IMR-90 (cell line): ENCODE measurements at regions not wholly inside any gene's neighbourhood (a gene's known extent, or its start where the extent isn't known, plus 50 kb on each side); places are given as distances from the start of the nearest gene placed in this dataset.

Experiments
- ATAC-seq: fragments of 200-7000 bp; cut with Tn5 transposase; 2 replicates; pipeline ENCODE4 v1.9.1; 2020; ENCODE audit warnings: low read depth, mild to moderate bottlenecking, moderate library complexity
- BruUV-seq: library from RNA; stranded (reverse); fragments of 400-500 nt; replicated peaks from 2 replicates; lab custom pipeline; 2021; lab: Mats Ljungman, UMichigan
- CTCF ChIA-PET: fragments of 300-600 bp; formaldehyde crosslinking; extraction: SDS; loops from one replicate; lab custom pipeline; 2021; ENCODE audit warnings: antibody characterized with exemption; lab: Yijun Ruan, JAX
- POLR2A ChIA-PET: fragments of 300-600 bp; sonication (Branson Sonifier 250); formaldehyde crosslinking; loops from one replicate; lab custom pipeline; 2022; ENCODE audit warnings: antibody characterized with exemption; ENCODE audit not compliant: unreplicated experiment; lab: Charles Lee
- DNase-seq: peaks from one replicate; pipeline ENCODE4 v3.0.0; 2013
- H2AFZ ChIP-seq: replicated peaks from 2 replicates; pipeline ENCODE3; 2013; ENCODE audit warnings: low read length, mild to moderate bottlenecking; ENCODE audit not compliant: poor library complexity
- H2AK5ac ChIP-seq: 2 replicates; pipeline ENCODE4 v1.6.1; 2013; ENCODE audit warnings: low read depth, low read length, inconsistent platforms
- H2AK9ac ChIP-seq: replicated peaks from 2 replicates; pipeline ENCODE3; 2013; ENCODE audit warnings: mild to moderate bottlenecking, low read depth, low read length, moderate library complexity; ENCODE audit not compliant: poor library complexity
- H2BK120ac ChIP-seq: 2 replicates; pipeline ENCODE4 v1.6.1; 2013; ENCODE audit warnings: low read depth, low read length, inconsistent platforms
- H2BK15ac ChIP-seq: 3 replicates; pipeline ENCODE4 v1.6.1; 2013; ENCODE audit warnings: low read depth, low read length, inconsistent platforms
- H2BK20ac ChIP-seq: 2 replicates; pipeline ENCODE4 v1.6.1; 2013; ENCODE audit warnings: low read depth, mild to moderate bottlenecking, inconsistent platforms, low read length, moderate library complexity
- H2BK5ac ChIP-seq: 2 replicates; pipeline ENCODE4 v1.6.1; 2013; ENCODE audit warnings: mild to moderate bottlenecking, low read depth, low read length, inconsistent platforms; ENCODE audit not compliant: poor library complexity, severe bottlenecking
- H3K14ac ChIP-seq: replicated peaks from 2 replicates; pipeline ENCODE4 v1.6.1; 2013; ENCODE audit warnings: low read depth, low read length, inconsistent platforms
- H3K18ac ChIP-seq: 2 replicates; pipeline ENCODE4 v1.6.1; 2013; ENCODE audit warnings: low read depth, low read length, control low read depth
- H3K23ac ChIP-seq: 2 replicates; pipeline ENCODE4 v1.6.1; 2013; ENCODE audit warnings: low read depth, low read length, inconsistent platforms
- H3K27ac ChIP-seq: 2 replicates; pipeline ENCODE4 v1.5.1; 2013; ENCODE audit warnings: mild to moderate bottlenecking, control low read depth, low read length; ENCODE audit not compliant: insufficient read depth
- H3K27me3 ChIP-seq: 2 replicates; pipeline ENCODE4 v1.6.1; 2013; ENCODE audit warnings: low read length; ENCODE audit not compliant: control insufficient read depth, insufficient read depth
- H3K36me3 ChIP-seq: 2 replicates; pipeline ENCODE4 v1.6.1; 2013; ENCODE audit warnings: low read length, mixed read lengths; ENCODE audit not compliant: control insufficient read depth, insufficient read depth
- H3K4ac ChIP-seq: 2 replicates; pipeline ENCODE4 v1.6.1; 2013; ENCODE audit warnings: low read depth, low read length, inconsistent platforms
- H3K4me1 ChIP-seq: 2 replicates; pipeline ENCODE4 v1.6.1; 2013; ENCODE audit warnings: low read length, mixed read lengths; ENCODE audit not compliant: control insufficient read depth, insufficient read depth
- H3K4me2 ChIP-seq: 2 replicates; pipeline ENCODE4 v1.6.1; 2013; ENCODE audit warnings: low read depth, mild to moderate bottlenecking, control low read depth, low read length, moderate library complexity
- H3K4me3 ChIP-seq: 2 replicates; pipeline ENCODE4 v1.5.1; 2013; ENCODE audit warnings: low read depth, mild to moderate bottlenecking, control low read depth, low read length, moderate library complexity; ENCODE audit not compliant: insufficient read depth
- H3K56ac ChIP-seq: 2 replicates; pipeline ENCODE4 v1.6.1; 2013; ENCODE audit warnings: low read length, inconsistent platforms; ENCODE audit not compliant: insufficient read depth; ENCODE audit errors: extremely low read depth
- H3K79me1 ChIP-seq, 2 experiments: 2 replicates each; pipeline ENCODE4 v1.6.1; 2013; ENCODE audit warnings: low read length in 2 of 2, inconsistent platforms in 1 of 2, low read depth in 1 of 2
- H3K9ac ChIP-seq: 2 replicates; pipeline ENCODE4 v1.6.1; 2013; ENCODE audit warnings: low read depth, low read length, control low read depth
- H3K9me1 ChIP-seq: 2 replicates; pipeline ENCODE4 v1.6.1; 2013; ENCODE audit warnings: low read length, inconsistent platforms; ENCODE audit not compliant: insufficient read depth
- H3K9me3 ChIP-seq: 2 replicates; pipeline ENCODE4 v1.6.1; 2013; ENCODE audit warnings: low read length; ENCODE audit not compliant: control insufficient read depth, insufficient read depth
- H4K20me1 ChIP-seq: 2 replicates; pipeline ENCODE4 v1.6.1; 2013; ENCODE audit warnings: low read length, inconsistent platforms; ENCODE audit not compliant: insufficient read depth
- H4K5ac ChIP-seq: 2 replicates; pipeline ENCODE4 v1.6.1; 2013; ENCODE audit warnings: mild to moderate bottlenecking, low read depth, low read length, control low read depth
- H4K8ac ChIP-seq, 2 experiments: 2 replicates each; pipeline ENCODE4 v1.6.1; 2013; ENCODE audit warnings: low read depth in 2 of 2, low read length in 2 of 2, control low read depth in 1 of 2, inconsistent platforms in 1 of 2
- H4K91ac ChIP-seq: 2 replicates; pipeline ENCODE4 v1.6.1; 2013; ENCODE audit warnings: low read depth, low read length, inconsistent platforms; ENCODE audit not compliant: insufficient read depth
- BHLHE40 ChIP-seq: fragments of 150-350 bp; IDR thresholded peaks from 2 replicates; pipeline ENCODE4 v1.6.1; 2016; ENCODE audit warnings: mild to moderate bottlenecking, low read depth, low read length
- CEBPB ChIP-seq: IDR thresholded peaks from 2 replicates; pipeline ENCODE4 v1.6.1; 2012; ENCODE audit warnings: low read depth, low read length, improper control_type of control experiment
- CHD1 ChIP-seq: IDR thresholded peaks from 2 replicates; pipeline ENCODE4 v1.6.1; 2012; ENCODE audit warnings: low read depth, low read length, improper control_type of control experiment
- CTCF ChIP-seq: conservative IDR thresholded peaks from 2 replicates; pipeline ENCODE4 v1.5.1; 2012; ENCODE audit warnings: mild to moderate bottlenecking, low read depth, low read length, improper control_type of control experiment
- ELK1 ChIP-seq: fragments of 150-350 bp; IDR thresholded peaks from 2 replicates; pipeline ENCODE4 v1.6.1; 2016; ENCODE audit warnings: low read depth, mild to moderate bottlenecking, low read length, moderate library complexity, borderline replicate concordance
- FOS ChIP-seq: fragments of 150-350 bp; IDR thresholded peaks from 2 replicates; pipeline ENCODE4 v1.6.1; 2016; ENCODE audit warnings: low read depth, low read length
- MAFK ChIP-seq: IDR thresholded peaks from 2 replicates; pipeline ENCODE4 v1.6.1; 2012; ENCODE audit warnings: low read depth, low read length, improper control_type of control experiment
- MAZ ChIP-seq: IDR thresholded peaks from 2 replicates; pipeline ENCODE4 v1.6.1; 2012; ENCODE audit warnings: low read depth, mild to moderate bottlenecking, low read length, improper control_type of control experiment, moderate library complexity, borderline replicate concordance
- MXI1 ChIP-seq: IDR thresholded peaks from 2 replicates; pipeline ENCODE4 v1.6.1; 2012; ENCODE audit warnings: low read depth, mild to moderate bottlenecking, low read length, moderate library complexity, borderline replicate concordance
- NFE2L2 ChIP-seq: fragments of 150-350 bp; IDR thresholded peaks from 2 replicates; pipeline ENCODE4 v1.6.1; 2016; ENCODE audit warnings: low read depth, mild to moderate bottlenecking, low read length
- POLR2A ChIP-seq: IDR thresholded peaks from 2 replicates; pipeline ENCODE4 v1.6.1; 2012; ENCODE audit warnings: mild to moderate bottlenecking, low read depth, low read length
- RAD21 ChIP-seq: IDR thresholded peaks from 2 replicates; pipeline ENCODE4 v1.6.1; 2012; ENCODE audit warnings: low read length, improper control_type of control experiment
- RCOR1 ChIP-seq: IDR thresholded peaks from 2 replicates; pipeline ENCODE4 v1.6.1; 2012; ENCODE audit warnings: mild to moderate bottlenecking, low read length, improper control_type of control experiment; ENCODE audit not compliant: insufficient replicate concordance
- RFX5 ChIP-seq: IDR thresholded peaks from 2 replicates; pipeline ENCODE4 v1.8.0; 2012; ENCODE audit warnings: low read depth, mild to moderate bottlenecking, low read length, moderate library complexity
- SMC3 ChIP-seq: fragments of 150-350 bp; IDR thresholded peaks from 2 replicates; pipeline ENCODE4 v1.6.1; 2016; ENCODE audit warnings: low read depth, mild to moderate bottlenecking, antibody characterized with exemption, low read length, moderate library complexity
- WGBS, 2 experiments: methylation state at CpG; one replicate each; pipeline versions ENCODE4 v1.1.5 to v1.1.7; 2013; ENCODE audit warnings: missing lambda C conversion rate in 2 of 2; ENCODE audit not compliant: insufficient read length in 1 of 2; ENCODE audit errors: extremely low coverage in 2 of 2; 5-methylcytosine and 5-hydroxymethylcytosine counted together
- dilution Hi-C: fragments of 300-500 bp; cut with HindIII; formaldehyde crosslinking; loops from one replicate; pipeline ENCODE4 v1.14.3; 2018; ENCODE audit warnings: low sequenced_read_pairs; ENCODE audit not compliant: unreplicated experiment
- in situ Hi-C: fragments of 300-500 bp; cut with MboI; formaldehyde crosslinking; loops from 3 replicates; pipeline ENCODE4 v1.14.3; 2019; ENCODE audit warnings: low sequenced_read_pairs, inconsistent platforms, mixed read lengths
- intact Hi-C: fragments of 100-400 bp; cut with micrococcal nuclease; formaldehyde crosslinking; loops from 2 replicates; pipeline ENCODE4 v1.10.0; 2022
- TF ChIP-seq, protein P1 (sequence below): fragments of 150-350 bp; IDR thresholded peaks from 2 replicates; pipeline ENCODE4 v1.6.1; 2017; ENCODE audit warnings: mild to moderate bottlenecking, antibody characterized with exemption, low read length, low read depth

- H2AK9ac ChIP-seq, result no peak overlapping the region
- no peak overlapping the region for H3K18ac ChIP-seq
- H4K91ac ChIP-seq, result no peak overlapping the region
- no peak overlapping the region for H3K27ac ChIP-seq
- H2BK120ac ChIP-seq, result no peak overlapping the region
- H3K4me3 ChIP-seq, result no peak overlapping the region
- H2AK5ac ChIP-seq, result no peak overlapping the region
- H2AFZ ChIP-seq, result no peak overlapping the region
- H3K4me1 ChIP-seq, result no peaks in the 10 kb centered on the region
- no peaks in the 10 kb centered on the region for H3K36me3 ChIP-seq
- no peak for DNase-seq
- no peak overlapping the region for H3K4ac ChIP-seq
- H3K4me2 ChIP-seq, result no peak overlapping the region
- ChIA-PET CTCF (interaction anchor here (0.9 kb wide), 1 partner anchor 115 kb away, joined by 3 read pairs; no protein-coding TSS in a partner anchor), POLR2A (interaction anchor here (0.6 kb wide), 1 partner anchor 88 kb away, joined by 3 read pairs; no protein-coding TSS in a partner anchor)
- no peak overlapping the region for H4K5ac ChIP-seq
- no peaks in the 10 kb centered on the region for H4K20me1 ChIP-seq
- no peak overlapping the region for H2BK5ac ChIP-seq
- TF ChIP-seq CHD1 (no peak), CTCF (no peak), NFE2L2 (no peak), RFX5 (no peak), SMC3 (no peak), FOS (no peak), CEBPB (no peak), MAFK (no peak), ELK1 (no peak), RCOR1 (no peak), RAD21 (no peak), MXI1 (no peak), POLR2A (no peak), MAZ (no peak), BHLHE40 (no peak)
- TF ChIP-seq, protein P1, sequence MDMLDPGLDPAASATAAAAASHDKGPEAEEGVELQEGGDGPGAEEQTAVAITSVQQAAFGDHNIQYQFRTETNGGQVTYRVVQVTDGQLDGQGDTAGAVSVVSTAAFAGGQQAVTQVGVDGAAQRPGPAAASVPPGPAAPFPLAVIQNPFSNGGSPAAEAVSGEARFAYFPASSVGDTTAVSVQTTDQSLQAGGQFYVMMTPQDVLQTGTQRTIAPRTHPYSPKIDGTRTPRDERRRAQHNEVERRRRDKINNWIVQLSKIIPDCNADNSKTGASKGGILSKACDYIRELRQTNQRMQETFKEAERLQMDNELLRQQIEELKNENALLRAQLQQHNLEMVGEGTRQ, result no peak
- no peak overlapping the region for H4K8ac ChIP-seq
- ATAC-seq, result no peak
- dilution Hi-C loops, result no loop called here
- H3K27me3 ChIP-seq, result peaks cover 3% of the 10 kb centered on the region; the same call in 1 of the 2 replicates
- no peak overlapping the region for H3K14ac ChIP-seq
- H3K56ac ChIP-seq, result no peak overlapping the region
- no peaks in the 10 kb centered on the region for H3K79me1 ChIP-seq
- no peak overlapping the region for H2BK20ac ChIP-seq
- H2BK15ac ChIP-seq, result no peak overlapping the region
- H3K9me1 ChIP-seq, result no peaks in the 10 kb centered on the region
- no CpG with 5 or more reads among the region's 13 CpGs for WGBS, 2 experiments
- BruUV-seq, result no TSS peak
- no peak overlapping the region for H3K9ac ChIP-seq
- no peak overlapping the region for H3K23ac ChIP-seq
- intact Hi-C loops, result no loop called here
- no peaks in the 10 kb centered on the region for H3K9me3 ChIP-seq
- in situ Hi-C loops, result loop anchor here (5.0 kb wide), 1 partner anchor 111 kb away; no protein-coding TSS in a partner anchor
Measured at GRCh38 chr19:13606156-13606555, 99.9 kb upstream of the CACNA1A start.
